Small intestine (tissue), 7 donors: ENCODE measurements at regions not wholly inside any gene's neighbourhood (a gene's known extent, or its start where the extent isn't known, plus 50 kb on each side); places are given as distances from the start of the nearest gene placed in this dataset.
"Not testable (repeated sequence)": the region's sequence is repeated elsewhere in the genome, so short reads cannot be mapped to it uniquely, and the experiment has no call there.

Source experiments
- DNase-seq, 2 donors: peaks; one replicate each; pipeline versions ENCODE4 v3.0.0 to v3.0.0-alpha.2; 2013
- FAIRE-seq: peaks from 2 replicates; lab custom pipeline; 2012; peaks lifted over from hg19 to GRCh38; lab: Jason Lieb, UNC
- H3K27ac ChIP-seq, 3 donors: one replicate each; pipeline ENCODE4 v1.5.1; 2013; ENCODE audit warnings: low read length in 2 of 3, mild to moderate bottlenecking in 2 of 3, control low read depth in 1 of 3, inconsistent platforms in 1 of 3, low read depth in 1 of 3, moderate library complexity in 1 of 3
- H3K27me3 ChIP-seq, 3 donors: one replicate each; pipeline ENCODE4 v1.6.1; 2013; ENCODE audit warnings: low read length in 3 of 3, inconsistent platforms in 1 of 3; ENCODE audit not compliant: control insufficient read depth in 3 of 3, insufficient read depth in 3 of 3
- H3K36me3 ChIP-seq, 3 donors: one replicate each; pipeline ENCODE4 v1.6.1; 2013; ENCODE audit warnings: low read length in 3 of 3, inconsistent platforms in 1 of 3, low read depth in 1 of 3, mild to moderate bottlenecking in 1 of 3, moderate library complexity in 1 of 3; ENCODE audit not compliant: control insufficient read depth in 3 of 3, insufficient read depth in 2 of 3
- H3K4me1 ChIP-seq, 3 donors: one replicate each; pipeline ENCODE4 v1.6.1; 2013; ENCODE audit warnings: low read length in 2 of 3, inconsistent platforms in 1 of 3, low read depth in 1 of 3, mild to moderate bottlenecking in 1 of 3, moderate library complexity in 1 of 3; ENCODE audit not compliant: control insufficient read depth in 3 of 3, insufficient read depth in 2 of 3
- H3K4me3 ChIP-seq, 3 donors: one replicate each; pipeline ENCODE4 v1.5.1; 2013; ENCODE audit warnings: low read length in 3 of 3, control low read depth in 1 of 3, inconsistent platforms in 1 of 3, low read depth in 1 of 3, mild to moderate bottlenecking in 1 of 3, moderate library complexity in 1 of 3
- H3K9me3 ChIP-seq, 2 donors: one replicate each; pipeline ENCODE4 v1.6.1; 2013; ENCODE audit warnings: low read depth in 1 of 2, low read length in 1 of 2; ENCODE audit not compliant: control insufficient read depth in 2 of 2, insufficient read depth in 1 of 2
- WGBS, 3 donors: extraction: QIAGEN DNeasy Blood & Tissue Kit; methylation state at CpG; one replicate each; pipeline ENCODE4 v1.1.7; 2013; 5-methylcytosine and 5-hydroxymethylcytosine counted together
- donor health status: healthy with polysubstance abuse.
- donor health status: control.
- donor health status: control.
- donor health status: Bipolar disorder and iron deficiency.
- donor health status: healthy.

DNA sequence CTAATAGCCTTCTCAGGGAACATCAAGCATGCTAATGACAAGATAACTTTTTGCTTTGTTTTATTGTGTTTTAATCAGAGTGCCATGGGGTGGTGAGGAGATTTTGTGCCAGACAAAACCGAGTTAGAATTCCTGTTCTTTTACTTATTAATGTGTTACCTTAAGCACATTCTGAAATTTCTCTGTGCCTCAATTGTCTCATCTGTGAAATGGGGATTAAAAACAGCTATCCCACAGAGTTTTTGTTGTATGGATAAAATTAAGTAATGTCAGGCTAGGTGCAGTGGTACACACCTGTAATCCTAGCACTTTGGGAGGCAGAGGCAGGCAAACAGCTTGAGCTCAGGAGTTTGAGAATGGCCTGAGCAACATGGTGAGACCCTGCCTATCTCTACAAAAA, 138.0 kb downstream of the PROX1 start:
- no peaks in the 10 kb centered on the region for H3K9me3 ChIP-seq
- no peaks in the 10 kb centered on the region for H3K36me3 ChIP-seq
- no peak for FAIRE-seq
- WGBS, 3 donors, result 56 to 72% (median 68%) methylated on average over 1 of the region's 1 CpG
- no peaks in the 10 kb centered on the region for H3K27me3 ChIP-seq
- DNase-seq, result no peak
- H3K27ac ChIP-seq, result no peak overlapping the region
- H3K4me1 ChIP-seq, result peaks cover 0 to 3% (median 0%) of the 10 kb centered on the region in 3 donors
- no peak overlapping the region for H3K4me3 ChIP-seq

DNA sequence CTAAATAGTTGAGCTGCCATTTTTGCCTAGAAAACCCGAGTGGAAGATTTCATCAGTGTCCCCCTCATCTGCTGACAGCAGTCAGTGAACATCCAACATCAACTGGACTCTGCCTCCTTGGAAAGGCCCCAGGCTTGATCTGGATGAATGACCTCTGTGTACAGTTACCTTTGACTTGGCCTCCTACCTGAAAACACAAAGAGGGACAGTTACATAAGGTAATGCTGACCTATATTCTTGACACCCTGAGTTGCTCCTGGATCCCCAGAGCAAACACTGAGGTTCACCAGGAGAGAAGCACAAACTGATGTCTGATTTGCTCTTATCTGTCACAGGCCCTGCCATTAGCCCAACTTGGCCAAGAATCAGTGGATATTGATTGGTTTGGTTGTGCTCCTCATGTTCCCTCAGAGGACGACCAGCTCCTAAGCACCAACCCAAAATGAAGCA, 138.9 kb downstream of the PROX1 start:
- H3K27ac ChIP-seq, result no peak overlapping the region
- DNase-seq (no peak), FAIRE-seq (no peak)
- no peaks in the 10 kb centered on the region for H3K27me3 ChIP-seq
- H3K4me1 ChIP-seq, result peaks cover 0 to 3% (median 0%) of the 10 kb centered on the region in 3 donors
- H3K9me3 ChIP-seq, result no peaks in the 10 kb centered on the region
- no peak overlapping the region for H3K4me3 ChIP-seq
- 72 to 86% (median 77%) methylated on average over 2 of the region's 2 CpGs for WGBS, 3 donors
- no peaks in the 10 kb centered on the region for H3K36me3 ChIP-seq

DNA sequence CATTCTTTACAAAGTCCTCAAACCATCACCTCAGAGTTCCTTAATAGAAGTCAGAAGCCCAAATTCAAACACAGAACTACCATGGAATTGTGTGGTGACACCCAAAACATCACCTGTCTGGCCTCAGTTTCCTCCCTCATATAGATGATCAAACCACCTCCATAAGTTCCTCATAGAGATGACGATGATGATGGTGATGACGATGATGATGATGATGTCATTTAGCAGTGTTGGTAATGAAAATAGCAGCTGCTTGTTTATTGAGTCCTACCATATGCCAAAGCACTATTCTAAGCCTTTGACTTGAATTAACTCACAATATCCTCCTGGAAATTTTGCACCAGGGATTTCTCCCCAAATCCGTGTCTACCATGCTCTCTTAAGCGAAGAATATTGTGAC, 139.9 kb downstream of the PROX1 start:
- WGBS, 3 donors, result 91 to 98% (median 96%) methylated on average over 4 of the region's 4 CpGs
- no peaks in the 10 kb centered on the region for H3K9me3 ChIP-seq
- no peaks in the 10 kb centered on the region for H3K27me3 ChIP-seq
- H3K27ac ChIP-seq, result no peak overlapping the region
- DNase-seq (no peak), FAIRE-seq (no peak)
- H3K4me3 ChIP-seq, result no peak overlapping the region
- H3K4me1 ChIP-seq, result peaks cover 0 to 3% (median 0%) of the 10 kb centered on the region in 3 donors
- H3K36me3 ChIP-seq, result no peaks in the 10 kb centered on the region

DNA sequence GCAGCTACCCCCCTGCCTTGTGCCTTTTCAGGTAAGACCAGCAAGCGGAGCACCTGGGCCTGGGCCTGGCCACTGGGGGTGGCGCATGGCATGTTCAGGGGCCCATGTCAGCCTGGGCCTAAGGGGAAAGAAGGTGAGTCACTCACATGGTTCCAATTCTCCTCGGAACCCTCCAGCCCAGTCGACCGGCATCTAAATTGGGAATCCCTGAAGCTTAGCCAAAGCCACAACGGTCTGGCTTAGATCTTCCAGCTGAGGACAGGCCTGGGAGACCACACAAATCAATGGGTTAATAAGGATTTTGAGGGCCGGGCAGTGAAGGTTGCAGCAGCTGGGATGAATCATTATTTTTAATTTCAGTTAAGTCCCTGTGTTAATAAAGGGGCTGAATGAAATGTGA, 145.1 kb upstream of the SMYD2 start:
- Histone ChIP-seq H3K27ac (no peak overlapping the region), H3K4me3 (no peak overlapping the region), H3K36me3 (no peaks in the 10 kb centered on the region), H3K9me3 (no peaks in the 10 kb centered on the region), H3K4me1 (no peaks in the 10 kb centered on the region), H3K27me3 (no peaks in the 10 kb centered on the region)
- WGBS, 3 donors, result 75 to 85% (median 83%) methylated on average over 7 of the region's 7 CpGs
- no peak for DNase-seq
- FAIRE-seq, result no peak

DNA sequence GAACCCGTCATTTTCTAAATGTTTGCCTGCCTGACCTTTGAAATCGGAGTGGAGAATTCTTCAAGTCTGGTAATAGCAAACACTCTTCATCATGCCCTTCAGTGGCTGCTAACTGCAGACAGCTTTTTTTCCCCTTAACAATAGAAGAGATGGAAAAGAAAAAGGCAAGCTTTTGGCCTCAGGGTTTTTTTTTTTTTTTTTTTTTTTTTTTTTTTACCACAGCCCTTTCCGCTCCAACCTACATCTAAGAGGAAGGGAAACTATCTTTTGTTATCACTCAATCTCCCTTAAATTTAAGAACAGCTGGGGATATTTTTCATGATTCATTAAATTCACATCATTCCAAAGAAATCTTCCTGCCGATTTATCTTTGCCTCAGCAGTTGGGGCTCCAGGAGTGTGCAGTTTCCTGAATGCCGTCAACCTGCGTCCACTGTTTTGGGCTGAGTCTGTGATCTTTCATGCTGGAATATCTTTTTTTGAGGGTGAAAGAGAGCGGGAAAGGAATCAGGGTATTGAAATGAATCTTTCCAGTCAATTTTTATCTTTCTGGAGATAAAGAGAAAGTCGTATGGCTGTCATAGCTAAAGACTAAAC, 144.5 kb upstream of the SMYD2 start:
- WGBS, 3 donors, result 75 to 87% (median 84%) methylated on average over 8 of the region's 8 CpGs
- DNase-seq, result no peak
- Histone ChIP-seq H3K27ac (no peak overlapping the region), H3K4me3 (no peak overlapping the region), H3K27me3 (no peaks in the 10 kb centered on the region), H3K9me3 (no peaks in the 10 kb centered on the region), H3K4me1 (no peaks in the 10 kb centered on the region), H3K36me3 (no peaks in the 10 kb centered on the region)
- FAIRE-seq, result no peak

DNA sequence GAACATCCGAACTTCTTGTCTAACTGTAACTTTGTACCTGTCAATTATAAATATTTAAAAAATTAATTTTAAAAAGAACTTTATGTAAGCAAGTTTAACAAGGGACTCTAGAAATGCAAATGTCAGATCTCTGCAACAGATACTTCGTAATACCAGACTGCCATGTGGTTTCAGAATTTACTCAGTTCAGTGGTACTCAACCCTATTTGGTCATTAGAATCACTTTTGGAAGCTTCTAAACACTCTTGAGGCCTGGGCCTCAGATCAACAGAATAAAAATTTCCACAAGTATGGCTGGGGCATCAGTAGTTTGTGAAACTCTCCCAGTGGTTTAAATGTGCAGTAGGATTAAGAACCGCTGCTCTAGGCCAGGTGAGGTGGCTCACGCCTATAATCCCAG, 139.5 kb upstream of the SMYD2 start:
- no peak for FAIRE-seq
- no peaks in the 10 kb centered on the region for H3K36me3 ChIP-seq

DNA sequence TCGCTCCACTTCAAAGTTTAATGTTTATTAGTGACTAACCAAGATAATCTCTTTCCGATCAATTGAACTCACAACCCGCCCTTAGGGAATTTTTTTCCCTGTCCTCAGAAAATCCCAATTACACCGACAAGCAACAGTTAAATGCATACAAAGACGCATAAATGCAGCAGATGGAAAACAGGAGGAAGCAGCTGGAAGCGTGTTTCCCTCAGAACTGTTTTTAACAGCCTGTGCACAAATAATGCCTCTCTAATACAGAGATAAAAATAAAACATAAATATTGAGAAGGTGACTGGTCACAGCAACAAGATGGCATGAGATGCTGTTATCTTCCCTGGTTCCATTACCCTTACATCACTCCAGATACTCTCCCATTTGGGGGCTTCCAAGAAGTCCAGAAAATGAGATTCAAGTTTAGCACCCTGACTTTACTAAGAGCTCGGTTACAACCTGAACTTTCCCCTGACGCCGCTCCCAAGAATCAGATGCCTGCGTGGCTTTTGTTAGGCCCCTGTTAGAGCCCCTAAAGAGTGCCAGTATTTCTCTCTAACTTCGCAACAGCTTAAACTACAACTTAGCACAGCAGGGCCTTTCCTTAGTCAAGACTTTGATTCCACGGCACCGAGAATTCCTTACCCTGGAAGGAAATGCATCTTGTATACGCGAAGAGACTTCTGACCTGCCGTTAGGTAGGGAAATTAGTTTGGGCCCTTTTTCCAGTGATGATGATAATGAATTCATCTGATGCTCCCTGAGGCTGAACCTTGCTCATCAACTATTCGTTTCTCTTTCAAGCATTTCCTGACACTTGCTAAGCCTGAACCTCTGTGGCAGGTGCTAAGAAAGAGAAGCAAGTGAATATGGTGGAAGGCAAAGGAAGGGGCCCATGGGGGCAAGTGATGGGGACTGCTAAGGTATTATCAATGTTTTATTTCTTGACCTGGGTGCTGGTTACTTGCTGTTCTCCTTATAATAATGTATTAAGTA, 137.7 kb upstream of the SMYD2 start:
- Histone ChIP-seq H3K27ac (no peak overlapping the region), H3K27me3 (no peaks in the 10 kb centered on the region), H3K4me3 (no peak overlapping the region), H3K36me3 (no peaks in the 10 kb centered on the region), H3K9me3 (no peaks in the 10 kb centered on the region), H3K4me1 (no peaks in the 10 kb centered on the region)
- DNase-seq (no peak), FAIRE-seq (no peak)
- WGBS, 3 donors, result 59 to 74% (median 74%) methylated on average over 17 of the region's 17 CpGs

More for the DNA sequence above, 139.5 kb upstream of the SMYD2 start:
- no peaks in the 10 kb centered on the region for H3K9me3 ChIP-seq
- 86 to 92% (median 92%) methylated on average over 4 of the region's 4 CpGs for WGBS, 3 donors
- H3K27me3 ChIP-seq, result no peaks in the 10 kb centered on the region
- H3K27ac ChIP-seq, result no peak overlapping the region
- H3K4me1 ChIP-seq, result no peaks in the 10 kb centered on the region
- DNase-seq, result no peak
- no peak overlapping the region for H3K4me3 ChIP-seq

DNA sequence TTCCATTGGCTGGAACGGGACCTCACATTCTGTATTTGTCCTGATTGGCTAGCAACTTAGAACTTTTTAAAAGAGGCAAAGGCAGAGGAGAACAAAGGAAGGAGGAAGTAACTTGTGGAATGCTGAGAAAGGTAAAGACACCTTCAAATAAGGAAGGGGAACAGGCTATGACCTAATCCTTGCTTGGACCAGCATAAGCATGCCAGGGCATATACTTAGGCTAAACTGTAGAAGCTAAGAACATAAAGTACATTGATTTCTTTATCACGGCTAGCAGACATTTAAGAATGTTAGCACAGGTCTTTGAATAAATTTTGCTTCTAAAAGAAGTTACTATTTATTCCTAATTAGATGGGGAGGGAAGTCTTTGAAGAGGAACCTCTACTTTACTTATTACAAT, 136.4 kb upstream of the SMYD2 start:
- H3K4me3 ChIP-seq, H3K9me3 ChIP-seq, FAIRE-seq, H3K27ac ChIP-seq, H3K36me3 ChIP-seq, H3K4me1 ChIP-seq, DNase-seq, H3K27me3 ChIP-seq: not testable (repeated sequence)
- 85% methylated on average over 2 of the region's 2 CpGs for WGBS, 3 donors
